HuH-7 (cell line): ENCODE measurements at regions not wholly inside any gene's neighbourhood (a gene's known extent, or its start where the extent isn't known, plus 50 kb on each side); places are given as distances from the start of the nearest gene placed in this dataset.
"Not testable (repeated sequence)": the region's sequence is repeated elsewhere in the genome, so short reads cannot be mapped to it uniquely, and the experiment has no call there.

Experiments
- DNase-seq: peaks from one replicate; pipeline ENCODE4 v3.0.0; 2011; ENCODE audit warnings: low spot score

DNA sequence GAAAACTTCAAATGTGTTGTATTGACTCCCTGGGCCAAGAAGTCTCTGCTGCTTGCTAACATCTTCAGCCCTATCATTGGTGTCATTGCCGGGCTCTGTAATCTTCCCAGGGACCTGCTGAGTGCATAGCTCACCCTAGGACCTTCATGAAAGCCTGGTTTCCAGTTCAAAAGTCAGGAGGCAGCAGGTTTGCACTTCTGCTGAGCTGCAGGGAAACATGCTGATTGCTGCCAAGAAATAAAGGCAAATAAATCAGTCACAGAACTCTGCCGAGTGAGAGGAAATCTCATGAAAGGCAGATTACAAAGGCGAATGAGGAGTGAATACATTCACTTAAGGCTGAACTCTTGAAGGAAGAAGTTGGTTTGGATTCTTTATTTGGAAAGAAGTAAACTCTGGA, 1947.6 kb upstream of the CELF4 start:
- no peak for DNase-seq

DNA sequence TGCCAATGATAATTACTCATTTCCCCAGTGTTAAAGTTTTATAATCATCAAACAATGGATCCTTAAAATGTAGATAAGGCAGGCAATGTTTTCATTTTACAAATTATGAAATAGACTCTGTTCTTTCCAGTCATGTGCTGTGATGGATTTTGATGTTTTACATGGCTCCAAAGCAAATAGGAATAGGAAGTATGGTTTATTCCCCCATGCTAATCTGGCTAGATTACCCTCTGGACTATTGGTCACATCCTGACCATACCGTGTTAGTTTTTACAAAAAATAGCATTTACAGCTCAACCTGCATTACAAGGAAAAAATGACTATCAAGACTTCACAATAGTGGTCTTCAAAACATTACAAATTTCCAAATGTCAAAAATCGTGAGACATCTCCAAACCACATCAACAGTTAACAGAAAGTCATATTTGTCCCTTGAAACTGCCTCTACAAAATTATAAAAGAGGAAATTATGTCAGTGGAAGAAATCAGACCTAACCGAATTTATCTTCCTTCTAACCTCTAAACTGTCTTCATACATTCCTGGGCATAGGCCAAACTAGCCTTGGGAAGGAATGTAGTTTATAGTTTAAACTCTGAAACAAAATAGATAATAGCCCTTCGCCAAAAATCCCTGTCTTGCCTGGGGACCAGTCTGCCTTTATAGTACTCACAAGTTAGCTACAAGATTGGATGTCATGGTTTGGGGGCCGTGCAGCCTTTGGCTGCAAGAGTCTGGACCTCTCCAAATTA, 1941.2 kb upstream of the CELF4 start:
- no peak for DNase-seq

DNA sequence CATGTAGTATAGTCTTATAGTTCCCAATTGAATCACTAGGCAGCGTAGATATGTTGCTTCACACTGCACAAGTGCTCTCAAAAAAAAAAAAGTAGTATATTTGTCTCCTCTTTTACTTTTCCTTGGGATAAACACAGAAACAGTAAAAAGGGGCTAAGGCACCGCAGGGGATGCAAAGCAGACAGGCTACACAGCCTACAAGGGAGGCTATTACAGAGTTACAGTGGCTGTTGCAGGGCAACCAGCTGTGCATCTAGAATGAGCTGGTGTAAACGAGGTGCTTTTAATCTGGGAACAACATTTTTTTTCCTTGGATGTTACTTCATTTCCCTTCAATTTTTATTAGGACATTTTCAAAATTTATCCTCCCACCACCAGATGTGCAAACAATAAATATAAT, 1934.7 kb upstream of the CELF4 start:
- no peak for DNase-seq

DNA sequence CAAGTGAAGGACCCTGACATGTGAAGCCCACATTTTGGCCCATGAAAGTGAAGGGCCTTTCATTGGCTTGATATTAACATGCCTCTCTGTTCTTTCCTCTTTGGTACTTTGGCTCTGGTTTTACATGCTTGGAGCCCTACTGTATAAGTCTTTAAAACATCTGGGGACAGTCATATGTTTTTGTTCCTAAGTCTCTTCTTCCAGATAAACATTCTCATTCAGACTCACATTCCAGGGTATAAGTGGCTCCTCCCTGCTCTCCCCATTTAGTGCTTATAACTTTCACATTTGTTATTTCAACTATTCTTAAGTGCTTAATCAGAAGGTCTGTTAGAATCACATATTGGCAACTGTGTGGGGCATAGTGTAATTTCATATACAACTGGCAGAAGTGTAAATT, 1932.2 kb upstream of the CELF4 start:
- DNase-seq: no peak

DNA sequence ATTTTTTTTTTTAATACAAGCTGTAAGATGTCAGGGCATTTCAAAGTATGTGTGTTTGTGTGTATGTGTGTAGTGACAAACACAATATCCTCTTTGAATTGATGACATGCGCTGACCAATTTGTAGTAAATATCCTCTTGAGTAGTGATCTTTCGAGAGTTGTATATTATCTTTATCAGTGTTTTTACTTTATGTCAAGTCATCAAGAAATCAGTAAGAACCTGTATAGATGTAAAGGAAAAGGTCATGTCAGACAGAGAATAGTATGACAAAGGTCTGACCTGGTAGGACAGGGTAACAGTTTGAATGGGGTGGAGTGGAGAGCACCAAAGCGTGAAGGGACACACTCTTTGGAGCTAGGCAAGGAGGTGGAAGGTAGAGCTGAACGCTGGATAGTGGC, 1931.4 kb upstream of the CELF4 start:
- no peak for DNase-seq

DNA sequence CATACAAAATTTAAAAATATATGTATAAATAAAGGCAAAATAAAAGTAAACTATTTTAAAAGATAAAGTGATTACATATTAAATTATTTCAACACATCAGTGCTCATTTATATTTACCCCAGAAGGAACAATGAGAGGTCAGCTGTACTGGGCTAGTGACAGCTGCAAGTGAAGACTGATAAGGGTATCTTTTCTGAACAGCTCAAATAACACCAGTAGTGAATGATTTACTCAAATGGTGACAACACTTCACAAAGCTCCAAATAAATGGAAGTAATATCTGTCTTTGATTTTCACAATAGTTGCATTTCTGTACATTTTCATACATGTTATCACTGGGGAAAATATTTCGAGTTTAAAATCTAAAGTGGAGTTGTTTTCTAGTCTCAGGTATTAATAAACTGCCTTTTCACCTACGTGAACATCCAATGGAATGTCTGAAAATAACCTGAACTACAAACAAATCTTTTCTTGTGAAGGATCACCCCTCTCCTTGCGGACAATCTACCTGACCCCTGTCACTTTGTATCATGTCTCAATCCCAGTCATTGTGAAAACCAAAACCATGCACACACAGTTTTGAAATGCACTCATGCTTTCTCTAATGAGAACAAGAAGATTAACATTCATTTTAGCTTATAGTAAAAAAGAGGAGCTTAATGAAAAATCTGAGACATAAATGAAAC, 1928.8 kb upstream of the CELF4 start:
- DNase-seq: peak; percentile 14

DNA sequence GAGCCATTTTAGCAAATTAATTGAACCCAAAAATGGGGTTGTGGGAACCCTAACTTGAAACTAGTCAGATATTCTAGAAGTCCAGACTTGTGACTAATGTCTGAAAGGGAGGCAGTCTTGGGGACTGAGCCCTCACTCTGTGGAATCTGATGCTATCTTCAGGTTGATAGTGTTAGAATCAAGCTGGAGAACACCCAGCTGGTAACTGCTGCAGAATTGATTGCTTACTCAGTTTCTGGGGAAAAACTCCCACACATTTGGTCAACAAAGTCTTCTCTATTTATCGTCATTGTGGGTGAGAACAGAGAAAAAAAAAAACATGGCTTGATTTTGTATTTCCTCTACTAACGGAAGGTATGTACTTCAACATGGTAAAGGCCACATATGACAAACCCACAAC, 1925.8 kb upstream of the CELF4 start:
- no peak for DNase-seq

DNA sequence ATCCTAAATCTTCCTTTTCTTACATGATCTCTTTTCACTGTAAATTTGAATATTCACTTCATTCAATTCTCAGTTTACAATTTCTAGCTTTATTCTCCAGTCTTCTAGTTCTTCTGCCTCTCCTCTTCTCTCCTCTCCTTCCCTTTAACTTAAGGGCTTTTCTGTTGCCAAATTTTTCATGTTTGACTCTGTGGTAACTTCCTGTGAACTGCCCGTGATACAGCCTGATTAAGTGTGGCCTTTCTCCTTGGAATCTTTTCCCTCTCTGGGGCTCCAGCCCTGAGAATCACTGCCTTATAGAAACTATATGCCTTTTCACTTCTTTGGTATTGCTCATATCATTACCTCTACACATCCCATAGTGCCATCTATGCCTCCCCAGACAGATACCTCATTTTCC, 1923.8 kb upstream of the CELF4 start:
- no peak for DNase-seq

DNA sequence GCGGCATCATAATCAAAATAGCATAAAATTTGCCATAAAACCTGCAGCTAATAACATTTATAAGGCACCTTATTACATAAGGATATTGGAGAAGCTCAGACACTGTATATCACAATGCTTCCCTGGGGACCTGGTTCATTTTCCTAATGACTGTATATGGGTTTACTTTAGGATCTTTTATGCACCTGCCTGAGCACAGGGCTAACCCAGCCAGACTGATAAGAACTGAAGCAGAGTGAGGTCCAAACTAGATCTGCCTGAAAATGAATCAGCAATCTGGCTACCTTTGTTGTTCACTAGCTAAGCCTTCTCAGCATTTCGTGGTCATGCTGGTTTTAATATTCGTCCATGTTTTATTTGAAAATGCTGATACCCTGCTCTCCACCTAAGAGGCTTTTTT, 1922.3 kb upstream of the CELF4 start:
- DNase-seq: no peak

DNA sequence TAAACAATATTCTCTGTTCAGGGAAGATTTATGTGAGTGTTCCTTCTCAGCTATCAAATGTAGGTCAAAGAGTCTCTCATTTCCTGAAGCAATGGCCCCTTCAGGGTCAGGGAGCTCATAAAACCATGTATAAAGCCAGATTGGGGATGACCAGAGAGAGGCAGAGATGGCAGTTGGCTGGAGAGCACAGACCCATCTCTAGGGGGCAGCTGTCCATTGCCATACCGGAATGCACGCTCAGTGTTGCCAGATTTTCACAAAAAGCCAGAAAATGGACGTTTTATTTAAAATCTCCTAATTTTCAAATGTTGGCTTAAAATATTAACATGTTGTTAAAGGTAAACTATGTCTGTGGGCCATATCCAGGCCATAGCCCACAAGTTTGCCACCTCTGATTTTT, 1920.7 kb upstream of the CELF4 start:
- no peak for DNase-seq

DNA sequence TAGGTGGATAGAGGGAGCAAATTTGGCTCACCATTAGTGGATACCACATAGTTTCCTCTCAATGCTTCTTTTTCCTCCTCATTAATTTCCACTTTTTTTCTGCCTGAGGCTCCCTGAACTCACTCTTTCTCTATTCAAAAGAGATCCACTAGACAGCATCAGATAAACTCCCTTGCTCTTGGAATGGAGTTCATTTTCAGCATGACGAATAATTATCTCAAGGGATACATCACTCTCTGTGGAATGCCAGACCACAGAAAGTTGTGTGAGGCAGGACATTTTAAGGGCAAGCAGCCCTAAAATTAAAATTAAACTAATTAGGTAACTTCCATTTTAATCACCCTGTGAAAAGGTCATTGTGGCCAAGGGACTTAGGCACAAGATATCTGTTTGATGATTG, 1920.1 kb upstream of the CELF4 start:
- no peak for DNase-seq

DNA sequence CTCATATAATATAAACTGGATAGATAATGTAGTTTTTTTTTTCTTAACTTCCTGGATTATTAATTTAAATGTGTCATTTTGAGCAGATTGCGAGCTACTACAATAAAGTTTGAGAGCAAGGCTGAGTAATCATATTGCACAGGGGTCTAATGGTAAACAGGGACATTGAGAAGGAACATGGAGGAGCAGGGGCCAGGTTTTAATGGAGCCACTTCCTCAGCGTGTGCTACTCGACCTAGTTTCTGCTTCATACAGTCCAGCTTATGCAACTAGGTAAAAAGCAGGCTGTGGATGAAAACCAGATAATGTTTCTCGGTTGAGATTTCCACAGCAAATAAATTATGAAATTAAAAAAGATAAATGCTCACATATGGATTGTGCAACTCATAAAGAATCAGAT, 1915.7 kb upstream of the CELF4 start:
- DNase-seq: no peak

DNA sequence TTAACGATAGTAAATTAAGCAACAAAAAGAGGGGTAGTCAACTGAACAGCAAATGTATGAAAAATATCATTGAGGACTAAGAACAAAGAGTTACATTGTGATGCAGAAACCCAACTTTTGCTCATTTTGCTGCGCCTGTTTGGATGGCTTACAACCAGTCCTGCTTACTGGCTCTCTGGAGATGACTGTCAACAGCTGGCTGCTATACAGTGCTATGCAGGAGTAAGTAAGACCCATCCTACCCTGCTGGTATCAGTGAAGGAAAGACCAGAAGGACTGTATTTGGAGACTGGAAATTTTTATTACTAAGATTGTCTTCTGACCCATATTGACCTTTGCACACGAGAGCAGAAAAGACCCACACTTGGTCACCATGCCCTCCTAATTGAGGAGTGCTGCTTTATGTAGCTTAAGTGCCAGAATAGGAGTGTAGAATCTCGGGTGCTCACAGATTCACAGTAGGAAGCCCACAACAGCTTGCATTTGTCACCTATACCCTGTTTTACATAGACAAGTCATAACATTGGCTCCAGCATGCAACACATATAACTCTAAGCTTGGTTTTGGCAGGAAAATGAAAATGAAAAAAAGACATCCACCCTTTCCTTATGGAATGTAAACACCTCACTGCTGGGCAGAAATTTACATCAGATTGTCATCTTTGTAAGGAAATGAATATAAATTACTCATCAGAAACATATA, 1915.0 kb upstream of the CELF4 start:
- DNase-seq: no peak

DNA sequence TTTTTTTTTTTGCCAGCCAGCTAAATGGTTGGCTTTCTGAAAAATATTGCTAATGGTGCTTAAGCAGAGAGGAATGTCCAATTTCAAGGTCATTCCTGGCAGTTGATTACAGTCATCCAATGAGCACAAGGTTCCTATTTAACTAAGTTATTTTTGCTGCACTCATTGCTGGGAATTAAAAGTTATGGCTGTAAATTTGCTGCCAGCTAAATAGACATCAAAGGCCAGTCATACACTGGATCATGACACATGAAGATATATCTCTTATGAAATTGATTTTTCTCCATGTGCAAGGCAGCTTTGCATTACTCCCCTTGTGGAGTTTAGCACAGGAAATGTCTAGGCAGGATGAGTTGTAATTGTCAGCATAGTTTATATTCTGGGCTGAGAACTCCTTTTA, 1898.4 kb upstream of the CELF4 start:
- no peak for DNase-seq

DNA sequence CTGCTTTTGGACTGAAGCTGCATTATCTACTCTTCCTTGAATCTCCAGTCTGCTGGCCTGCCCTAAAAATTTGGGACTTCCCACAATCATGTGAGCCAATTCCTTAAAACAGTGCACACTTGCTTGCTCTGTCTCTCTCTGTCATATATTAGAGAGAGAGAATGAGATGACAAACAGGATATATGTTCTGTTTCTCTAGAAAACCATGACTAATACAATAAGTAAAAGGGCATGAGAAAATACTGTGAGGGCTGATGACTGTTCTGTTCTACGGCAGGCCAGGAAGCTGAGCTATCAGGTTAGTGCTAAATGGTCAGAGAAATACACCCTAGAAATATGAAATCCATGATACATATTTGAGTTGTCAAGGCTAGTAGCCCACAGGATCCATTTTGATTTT, 1896.8 kb upstream of the CELF4 start:
- no peak for DNase-seq

DNA sequence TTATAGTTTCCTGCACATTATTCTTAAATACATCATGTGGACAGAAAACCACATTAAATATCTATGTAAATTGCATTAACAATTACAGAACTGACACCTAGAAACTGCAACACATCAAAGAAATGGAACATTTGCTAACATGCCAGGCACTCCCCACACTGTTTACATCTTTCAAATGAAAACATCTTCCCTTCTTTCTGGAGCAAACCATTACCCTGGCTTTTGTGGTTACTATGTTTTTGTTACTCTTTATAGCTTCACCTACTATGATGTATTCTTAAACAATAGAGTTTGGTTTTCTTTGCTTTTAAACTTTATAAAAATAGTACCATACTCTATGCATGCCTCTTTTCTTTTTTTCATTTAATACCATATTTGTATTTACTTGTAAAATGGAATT, 1894.5 kb upstream of the CELF4 start:
- no peak for DNase-seq

DNA sequence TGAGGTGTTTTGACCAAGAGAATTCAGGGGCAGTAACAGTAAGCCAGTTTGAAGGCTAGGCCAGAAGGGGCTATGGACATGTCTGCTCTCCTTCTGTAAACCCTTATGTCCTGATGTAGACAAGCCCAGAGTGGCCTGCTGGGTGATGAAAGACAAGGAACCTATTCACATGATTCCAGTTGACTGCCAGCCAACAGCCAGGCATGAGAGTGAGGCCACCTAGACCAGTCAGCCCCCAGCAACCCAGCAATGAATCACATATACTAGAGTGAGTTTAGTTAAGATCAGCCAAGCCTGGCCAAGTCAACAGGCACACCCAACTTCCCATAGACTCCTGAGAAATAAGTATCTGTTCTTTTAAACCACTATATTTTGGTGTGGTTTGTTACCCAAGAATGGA, 1889.7 kb upstream of the CELF4 start:
- DNase-seq: no peak

DNA sequence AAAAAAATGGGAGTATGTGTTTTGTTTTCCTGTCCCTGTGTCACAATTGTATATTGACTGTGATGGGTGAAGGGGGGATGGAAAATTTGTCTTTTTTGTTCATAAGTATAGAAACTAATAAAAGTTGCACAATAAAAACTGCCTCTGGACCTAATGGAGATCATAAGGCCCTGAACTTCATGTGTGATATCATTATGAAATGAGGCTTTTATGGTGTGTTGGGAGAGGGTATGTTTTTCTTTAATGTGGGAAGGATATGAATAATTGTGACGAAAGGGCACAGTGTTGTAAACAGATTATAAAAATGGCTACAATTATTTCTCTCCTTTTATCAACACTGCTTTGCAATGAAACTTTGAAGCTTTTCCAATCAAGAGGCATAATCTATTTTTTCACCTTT, 1889.3 kb upstream of the CELF4 start:
- no peak for DNase-seq

DNA sequence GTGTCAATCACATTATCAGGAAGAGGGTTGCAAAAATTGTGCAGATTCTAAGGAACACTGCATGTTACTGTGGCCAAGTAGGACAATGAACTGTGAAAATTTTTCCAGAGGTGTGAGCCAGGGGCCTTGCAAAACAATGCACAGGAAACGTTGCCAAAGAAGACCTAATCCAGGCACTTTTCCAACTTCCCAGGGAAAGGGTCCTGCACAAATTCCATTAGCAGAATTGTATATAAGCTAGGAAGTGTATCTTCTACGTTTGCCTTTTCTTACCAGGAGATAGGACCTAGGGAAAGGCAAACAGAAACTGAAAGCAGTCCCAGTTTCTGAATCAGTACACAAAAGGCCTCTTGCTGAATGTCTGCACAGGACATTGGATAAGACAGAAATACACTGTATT, 1888.3 kb upstream of the CELF4 start:
- DNase-seq: no peak

DNA sequence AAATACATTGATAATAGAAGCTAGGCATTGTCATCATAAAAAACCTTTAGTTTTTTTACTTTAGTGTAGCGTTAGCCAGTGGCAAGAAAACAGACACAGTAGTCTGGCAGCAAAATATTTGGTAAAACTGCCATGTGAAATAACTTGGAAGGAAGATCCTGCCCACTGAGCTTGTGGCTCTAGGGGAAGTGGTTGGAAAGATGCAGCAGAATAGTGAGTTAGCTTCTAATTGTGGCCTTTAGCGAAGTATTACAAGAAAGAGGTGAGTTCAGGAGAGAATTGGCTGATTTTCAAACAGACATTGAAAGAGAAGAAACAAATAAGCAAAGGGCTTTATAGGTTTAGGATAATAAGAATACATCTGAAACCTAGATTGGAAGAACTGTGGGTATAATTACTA, 1887.8 kb upstream of the CELF4 start:
- no peak for DNase-seq

DNA sequence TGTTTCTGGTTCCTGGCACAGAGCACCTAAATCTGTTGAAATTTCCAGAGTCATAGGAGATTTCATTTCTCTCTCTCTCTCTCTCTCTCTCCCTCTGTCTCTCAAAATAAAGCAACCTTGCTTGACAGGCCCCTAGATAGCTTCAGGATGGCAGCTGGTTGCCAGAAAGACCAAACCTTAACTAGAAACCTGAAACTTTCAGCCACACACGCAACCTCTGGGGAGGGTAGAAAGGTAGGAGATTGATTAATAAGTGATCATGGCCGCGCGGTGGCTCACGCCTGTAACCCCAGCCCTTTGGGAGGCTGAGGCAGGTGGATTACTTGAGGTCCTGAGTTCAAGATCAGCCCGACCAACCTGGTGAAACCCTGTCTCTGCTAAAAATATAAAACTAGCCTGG, 1885.4 kb upstream of the CELF4 start:
- no peak for DNase-seq

DNA sequence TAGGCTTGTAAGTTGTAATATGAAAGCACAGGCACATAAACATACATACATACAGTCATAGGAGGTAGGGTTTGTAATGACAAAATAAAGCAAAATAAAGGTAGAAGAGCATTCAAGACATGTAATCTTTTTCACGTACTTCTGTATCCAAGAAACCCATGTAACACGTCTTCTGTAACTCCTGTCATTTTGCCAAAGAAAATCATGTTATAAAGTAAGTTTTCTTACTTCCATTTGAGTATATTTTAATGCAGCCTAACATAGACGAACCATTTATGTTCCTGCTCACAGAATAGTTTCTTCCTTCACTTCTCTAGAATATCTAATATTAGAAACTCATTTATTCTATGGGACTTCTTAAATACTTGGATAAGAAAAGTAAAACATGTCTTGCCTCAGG, 1884.0 kb upstream of the CELF4 start:
- DNase-seq: no peak

DNA sequence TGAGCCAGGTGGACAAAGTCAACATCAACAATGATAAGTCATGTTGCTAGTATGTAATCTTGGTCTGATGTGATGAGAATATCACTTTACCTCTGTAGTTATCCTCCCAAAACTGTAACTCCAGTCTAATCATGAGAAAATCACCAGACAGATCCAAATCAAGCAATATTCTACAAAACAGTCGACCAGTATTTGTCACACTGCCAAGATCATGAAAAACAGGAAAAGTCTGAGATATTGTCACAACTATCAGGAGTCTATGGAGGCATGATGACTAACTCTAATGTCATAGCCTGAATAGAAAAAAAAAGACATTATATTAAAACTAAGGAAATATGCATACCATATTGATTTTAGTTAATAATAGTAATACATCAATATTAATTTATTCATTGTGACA, 1883.3 kb upstream of the CELF4 start:
- DNase-seq: no peak

DNA sequence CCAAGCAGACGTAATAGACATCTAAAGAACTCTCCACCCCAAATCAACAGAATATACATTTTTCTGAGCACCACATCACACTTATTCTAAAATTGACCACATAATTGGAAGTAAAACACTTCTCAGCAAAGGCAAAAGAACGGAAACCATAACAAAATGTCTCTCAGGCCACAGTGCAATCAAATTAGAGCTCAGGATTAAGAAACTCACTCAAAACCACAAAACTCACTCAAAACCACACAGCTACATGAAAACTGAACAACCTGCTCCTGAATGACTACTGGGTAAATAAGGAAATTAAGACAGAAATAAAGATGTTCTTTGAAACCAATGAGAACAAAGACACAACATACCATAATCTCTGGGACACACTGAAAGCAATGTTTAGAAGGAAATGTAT, 1879.4 kb upstream of the CELF4 start:
- DNase-seq: not testable (repeated sequence)
